ENCODE measurements at regions not wholly inside any gene's neighbourhood (a gene's known extent, or its start where the extent isn't known, plus 50 kb on each side); places are given as distances from the start of the nearest gene placed in this dataset.

- Histone ChIP-seq H3K4me3 (ENCODE audit: low read depth, low read length) (no peak overlapping the region), H3K4me2 (ENCODE audit: low read length) (no peak overlapping the region), H3K18ac (ENCODE audit: low read length) (no peak overlapping the region), H3K4me1 (ENCODE audit: control insufficient read depth in 1 of 2, insufficient read depth in 2 of 2, low read length in 2 of 2) (no peaks in the 10 kb centered on the region), H2AK5ac (ENCODE audit: low read length) (no peak overlapping the region), H3K4ac (ENCODE audit: low read depth, low read length) (no peak overlapping the region), H3K27me3 (ENCODE audit: insufficient read depth, low read length) (no peaks in the 10 kb centered on the region), H3K27ac (ENCODE audit: low read depth, low read length) (no peak overlapping the region), H4K12ac (ENCODE audit: low read depth, low read length) (no peak overlapping the region), H3K36me3 (ENCODE audit: control insufficient read depth in 1 of 2, insufficient read depth in 2 of 2, low read length in 2 of 2) (no peaks in the 10 kb centered on the region), H3K14ac (ENCODE audit: low read length) (no peak overlapping the region), H3K9me3 (ENCODE audit: insufficient read depth, low read depth, low read length) (peaks cover 2% of the 10 kb centered on the region), H2BK120ac (ENCODE audit: insufficient read depth, low read length, poor library complexity) (no peak overlapping the region), H4K8ac (ENCODE audit: low read depth, low read length) (no peak overlapping the region), H2BK5ac (ENCODE audit: low read depth, low read length, poor library complexity) (no peak overlapping the region), H3K23ac (ENCODE audit: low read length) (no peak overlapping the region), H3K79me1 (ENCODE audit: low read length) (no peaks in the 10 kb centered on the region), H3K79me2 (ENCODE audit: control insufficient read depth, insufficient read depth, low read length, poor library complexity) (no peaks in the 10 kb centered on the region), H2AFZ (ENCODE audit: insufficient read depth, low read length, poor library complexity) (no peak overlapping the region), H2BK12ac (ENCODE audit: low read length) (no peak overlapping the region), H3K9ac (ENCODE audit: low read length) (no peak overlapping the region), H4K91ac (ENCODE audit: low read depth, low read length) (no peak overlapping the region)
- no CpG with 5 or more reads among the region's 6 CpGs for WGBS (ENCODE audit: extremely low coverage, insufficient coverage, insufficient read length)
- no peak for DNase-seq
Measured at GRCh38 chr14:53879747-53880146, 76.9 kb downstream of the BMP4 start.

- Histone ChIP-seq H3K36me3 (ENCODE audit: control insufficient read depth in 1 of 2, insufficient read depth in 2 of 2, low read length in 2 of 2) (no peaks in the 10 kb centered on the region), H3K4ac (ENCODE audit: low read depth, low read length) (no peak overlapping the region), H3K4me3 (ENCODE audit: low read depth, low read length) (no peak overlapping the region), H4K91ac (ENCODE audit: low read depth, low read length) (no peak overlapping the region), H3K23ac (ENCODE audit: low read length) (no peak overlapping the region), H4K8ac (ENCODE audit: low read depth, low read length) (no peak overlapping the region), H3K4me2 (ENCODE audit: low read length) (no peak overlapping the region), H3K18ac (ENCODE audit: low read length) (no peak overlapping the region), H3K4me1 (ENCODE audit: control insufficient read depth in 1 of 2, insufficient read depth in 2 of 2, low read length in 2 of 2) (no peaks in the 10 kb centered on the region), H3K9me3 (ENCODE audit: insufficient read depth, low read depth, low read length) (peaks cover 2% of the 10 kb centered on the region), H3K9ac (ENCODE audit: low read length) (no peak overlapping the region), H2BK5ac (ENCODE audit: low read depth, low read length, poor library complexity) (no peak overlapping the region), H2AFZ (ENCODE audit: insufficient read depth, low read length, poor library complexity) (no peak overlapping the region), H3K27me3 (ENCODE audit: insufficient read depth, low read length) (no peaks in the 10 kb centered on the region), H4K12ac (ENCODE audit: low read depth, low read length) (no peak overlapping the region), H3K79me1 (ENCODE audit: low read length) (no peaks in the 10 kb centered on the region), H3K14ac (ENCODE audit: low read length) (no peak overlapping the region), H2BK120ac (ENCODE audit: insufficient read depth, low read length, poor library complexity) (no peak overlapping the region), H2BK12ac (ENCODE audit: low read length) (no peak overlapping the region), H3K27ac (ENCODE audit: low read depth, low read length) (no peak overlapping the region), H2AK5ac (ENCODE audit: low read length) (no peak overlapping the region), H3K79me2 (ENCODE audit: control insufficient read depth, insufficient read depth, low read length, poor library complexity) (no peaks in the 10 kb centered on the region)
- WGBS (ENCODE audit: extremely low coverage, insufficient coverage, insufficient read length) = no CpG with 5 or more reads among the region's 8 CpGs
- no peak for DNase-seq
Measured at GRCh38 chr14:53879022-53879686, 77.5 kb downstream of the BMP4 start.

GRCh38 chr14:53875324-53875897 lies 81.2 kb downstream of the BMP4 start:
- no peak overlapping the region for H2AK5ac ChIP-seq (ENCODE audit: low read length)
- H3K4me1 ChIP-seq (ENCODE audit: control insufficient read depth in 1 of 2, insufficient read depth in 2 of 2, low read length in 2 of 2) = no peaks in the 10 kb centered on the region
- H2BK12ac ChIP-seq (ENCODE audit: low read length) = no peak overlapping the region
- no peak overlapping the region for H4K8ac ChIP-seq (ENCODE audit: low read depth, low read length)
- H3K4ac ChIP-seq (ENCODE audit: low read depth, low read length) = no peak overlapping the region
- no peak overlapping the region for H3K18ac ChIP-seq (ENCODE audit: low read length)
- WGBS (ENCODE audit: extremely low coverage, insufficient coverage, insufficient read length) = no CpG with 5 or more reads among the region's 2 CpGs
- no peak overlapping the region for H3K9ac ChIP-seq (ENCODE audit: low read length)
- DNase-seq = no peak
- H3K27ac ChIP-seq (ENCODE audit: low read depth, low read length) = no peak overlapping the region
- no peaks in the 10 kb centered on the region for H3K27me3 ChIP-seq (ENCODE audit: insufficient read depth, low read length)
- H3K14ac ChIP-seq (ENCODE audit: low read length) = no peak overlapping the region
- no peak overlapping the region for H2BK120ac ChIP-seq (ENCODE audit: insufficient read depth, low read length, poor library complexity)
- no peak overlapping the region for H2AFZ ChIP-seq (ENCODE audit: insufficient read depth, low read length, poor library complexity)
- no peak overlapping the region for H4K91ac ChIP-seq (ENCODE audit: low read depth, low read length)
- no peak overlapping the region for H3K23ac ChIP-seq (ENCODE audit: low read length)
- H3K4me2 ChIP-seq (ENCODE audit: low read length) = no peak overlapping the region
- no peaks in the 10 kb centered on the region for H3K79me1 ChIP-seq (ENCODE audit: low read length)
- peaks cover 2% of the 10 kb centered on the region for H3K9me3 ChIP-seq (ENCODE audit: insufficient read depth, low read depth, low read length)
- H4K12ac ChIP-seq (ENCODE audit: low read depth, low read length) = no peak overlapping the region
- H3K36me3 ChIP-seq (ENCODE audit: control insufficient read depth in 1 of 2, insufficient read depth in 2 of 2, low read length in 2 of 2) = no peaks in the 10 kb centered on the region
- H3K79me2 ChIP-seq (ENCODE audit: control insufficient read depth, insufficient read depth, low read length, poor library complexity) = no peaks in the 10 kb centered on the region
- H2BK5ac ChIP-seq (ENCODE audit: low read depth, low read length, poor library complexity) = no peak overlapping the region
- no peak overlapping the region for H3K4me3 ChIP-seq (ENCODE audit: low read depth, low read length)

GRCh38 chr14:53874704-53875103 lies 81.9 kb downstream of the BMP4 start:
- no peak overlapping the region for H4K91ac ChIP-seq (ENCODE audit: low read depth, low read length)
- H4K8ac ChIP-seq (ENCODE audit: low read depth, low read length) = no peak overlapping the region
- H3K4ac ChIP-seq (ENCODE audit: low read depth, low read length) = no peak overlapping the region
- H2AFZ ChIP-seq (ENCODE audit: insufficient read depth, low read length, poor library complexity) = no peak overlapping the region
- no peak overlapping the region for H3K23ac ChIP-seq (ENCODE audit: low read length)
- WGBS (ENCODE audit: extremely low coverage, insufficient coverage, insufficient read length) = no CpG with 5 or more reads among the region's 3 CpGs
- no peaks in the 10 kb centered on the region for H3K4me1 ChIP-seq (ENCODE audit: control insufficient read depth in 1 of 2, insufficient read depth in 2 of 2, low read length in 2 of 2)
- H3K14ac ChIP-seq (ENCODE audit: low read length) = no peak overlapping the region
- no peak overlapping the region for H4K12ac ChIP-seq (ENCODE audit: low read depth, low read length)
- H3K27me3 ChIP-seq (ENCODE audit: insufficient read depth, low read length) = no peaks in the 10 kb centered on the region
- H2BK120ac ChIP-seq (ENCODE audit: insufficient read depth, low read length, poor library complexity) = no peak overlapping the region
- no peak overlapping the region for H2AK5ac ChIP-seq (ENCODE audit: low read length)
- H3K27ac ChIP-seq (ENCODE audit: low read depth, low read length) = no peak overlapping the region
- H3K36me3 ChIP-seq (ENCODE audit: control insufficient read depth in 1 of 2, insufficient read depth in 2 of 2, low read length in 2 of 2) = no peaks in the 10 kb centered on the region
- H3K4me2 ChIP-seq (ENCODE audit: low read length) = no peak overlapping the region
- no peak overlapping the region for H2BK12ac ChIP-seq (ENCODE audit: low read length)
- no peaks in the 10 kb centered on the region for H3K79me2 ChIP-seq (ENCODE audit: control insufficient read depth, insufficient read depth, low read length, poor library complexity)
- H3K9ac ChIP-seq (ENCODE audit: low read length) = no peak overlapping the region
- no peak overlapping the region for H2BK5ac ChIP-seq (ENCODE audit: low read depth, low read length, poor library complexity)
- peaks cover 2% of the 10 kb centered on the region for H3K9me3 ChIP-seq (ENCODE audit: insufficient read depth, low read depth, low read length)
- H3K79me1 ChIP-seq (ENCODE audit: low read length) = no peaks in the 10 kb centered on the region
- no peak overlapping the region for H3K4me3 ChIP-seq (ENCODE audit: low read depth, low read length)
- no peak for DNase-seq
- H3K18ac ChIP-seq (ENCODE audit: low read length) = no peak overlapping the region
